ENCODE measurements at regions not wholly inside any gene's neighbourhood (a gene's known extent, or its start where the extent isn't known, plus 50 kb on each side); places are given as distances from the start of the nearest gene placed in this dataset.

DNA sequence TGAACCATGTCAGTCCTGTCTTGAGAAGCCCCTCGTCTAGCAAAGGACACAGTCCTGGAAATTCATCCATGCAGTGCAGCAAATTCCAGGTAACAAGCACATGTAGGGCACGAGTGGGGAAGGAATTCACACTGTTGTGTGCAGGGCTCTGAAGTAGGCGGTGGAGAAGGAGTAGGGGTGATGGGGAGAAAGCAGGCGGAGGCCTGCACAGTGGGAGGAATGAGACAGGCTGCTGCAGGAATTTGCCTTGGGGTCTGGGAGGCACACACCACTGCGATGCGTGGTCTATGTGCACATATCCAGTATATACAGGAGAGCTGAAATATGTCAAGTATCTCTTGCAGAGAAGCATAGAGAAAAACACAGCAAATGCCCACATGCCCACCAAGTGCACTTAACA is 249.2 kb upstream of the IRX2 start:
- intact Hi-C loops (cut with micrococcal nuclease), result no loop called here
- Histone ChIP-seq H3K9ac (ENCODE audit: insufficient read depth, low read length, poor library complexity, severe bottlenecking) (no peak overlapping the region), H2AFZ (ENCODE audit: insufficient read depth, low read depth, low read length, poor library complexity, severe bottlenecking) (no peak overlapping the region), H3K36me3 (replicated peaks in 1 of 2; ENCODE audit: control insufficient read depth in 1 of 2, insufficient read depth in 2 of 2, low read length in 2 of 2) (no peaks in the 10 kb centered on the region), H3K4me2 (replicated peaks; ENCODE audit: extremely low read depth, low read length, poor library complexity, severe bottlenecking) (no peak overlapping the region), H3K4me1 (ENCODE audit: control insufficient read depth in 1 of 2, insufficient read depth in 2 of 2, low read length in 2 of 2) (no peaks in the 10 kb centered on the region), H3K9me3 (replicated peaks in 1 of 2; ENCODE audit: control insufficient read depth in 1 of 2, insufficient read depth in 1 of 2, low read length in 2 of 2) (peaks cover 19 to 52% of the 10 kb centered on the region in 2 donors), H3K79me2 (ENCODE audit: insufficient read depth, low read length) (no peaks in the 10 kb centered on the region), H3K27me3 (ENCODE audit: control insufficient read depth in 2 of 2, insufficient read depth in 2 of 2, low read length in 2 of 2) (no peaks in the 10 kb centered on the region), H3K27ac (ENCODE audit: low read depth in 1 of 2, low read length in 2 of 2) (no peak overlapping the region), H4K20me1 (ENCODE audit: insufficient read depth, low read length) (no peaks in the 10 kb centered on the region), H3K4me3 (replicated peaks in 1 of 3; ENCODE audit: low read depth in 2 of 3, low read length in 3 of 3) (no peak overlapping the region)
- no peak for DNase-seq
- TF ChIP-seq, protein P1, sequence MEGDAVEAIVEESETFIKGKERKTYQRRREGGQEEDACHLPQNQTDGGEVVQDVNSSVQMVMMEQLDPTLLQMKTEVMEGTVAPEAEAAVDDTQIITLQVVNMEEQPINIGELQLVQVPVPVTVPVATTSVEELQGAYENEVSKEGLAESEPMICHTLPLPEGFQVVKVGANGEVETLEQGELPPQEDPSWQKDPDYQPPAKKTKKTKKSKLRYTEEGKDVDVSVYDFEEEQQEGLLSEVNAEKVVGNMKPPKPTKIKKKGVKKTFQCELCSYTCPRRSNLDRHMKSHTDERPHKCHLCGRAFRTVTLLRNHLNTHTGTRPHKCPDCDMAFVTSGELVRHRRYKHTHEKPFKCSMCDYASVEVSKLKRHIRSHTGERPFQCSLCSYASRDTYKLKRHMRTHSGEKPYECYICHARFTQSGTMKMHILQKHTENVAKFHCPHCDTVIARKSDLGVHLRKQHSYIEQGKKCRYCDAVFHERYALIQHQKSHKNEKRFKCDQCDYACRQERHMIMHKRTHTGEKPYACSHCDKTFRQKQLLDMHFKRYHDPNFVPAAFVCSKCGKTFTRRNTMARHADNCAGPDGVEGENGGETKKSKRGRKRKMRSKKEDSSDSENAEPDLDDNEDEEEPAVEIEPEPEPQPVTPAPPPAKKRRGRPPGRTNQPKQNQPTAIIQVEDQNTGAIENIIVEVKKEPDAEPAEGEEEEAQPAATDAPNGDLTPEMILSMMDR (IDR thresholded peaks at IDR 0.05), result no peak
- H3K27me3 Mint-ChIP-seq (ENCODE audit: low read depth in 3 of 3), result peaks cover 0 to 2% (median 0%) of the 10 kb centered on the region in 3 donors
- H3K4me1 Mint-ChIP-seq, result no peaks in the 10 kb centered on the region
- no peaks in the 10 kb centered on the region for H3K36me3 Mint-ChIP-seq
- no peak overlapping the region for H3K4me3 Mint-ChIP-seq
- H3K27ac Mint-ChIP-seq, result no peak overlapping the region
- H3K9me3 Mint-ChIP-seq, result peaks cover 9 to 44% (median 14%) of the 10 kb centered on the region in 7 donors
- 28% methylated on average over 2 of the region's 6 CpGs for WGBS (ENCODE audit: insufficient coverage)

DNA sequence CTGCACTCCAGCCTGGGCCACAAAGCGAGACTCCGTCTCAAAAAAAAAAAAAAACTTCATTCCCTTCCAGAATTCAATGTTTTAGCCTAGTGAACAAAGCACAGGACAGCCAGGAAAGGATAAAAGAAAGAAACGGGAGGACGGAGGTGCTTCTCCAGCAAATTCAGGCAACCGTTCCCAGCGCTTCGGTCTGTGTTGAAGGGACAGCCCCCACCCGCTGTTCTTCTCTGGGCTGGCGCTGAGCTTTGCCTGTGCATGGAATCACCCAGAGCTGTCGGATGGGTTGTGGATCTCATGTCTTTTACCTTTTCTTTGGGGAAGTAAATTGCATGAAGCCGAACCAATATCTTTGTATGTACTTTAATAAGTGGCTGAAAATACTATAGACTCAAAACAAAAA is 248.4 kb upstream of the IRX2 start:
- intact Hi-C loops (cut with micrococcal nuclease), result no loop called here
- WGBS (ENCODE audit: insufficient coverage), result 88% methylated on average over 7 of the region's 11 CpGs
- H3K36me3 ChIP-seq (replicated peaks in 1 of 2; ENCODE audit: control insufficient read depth in 1 of 2, insufficient read depth in 2 of 2, low read length in 2 of 2), result no peaks in the 10 kb centered on the region
- H2AFZ ChIP-seq (ENCODE audit: insufficient read depth, low read depth, low read length, poor library complexity, severe bottlenecking), result no peak overlapping the region
- TF ChIP-seq, protein P1 (IDR thresholded peaks at IDR 0.05), result no peak
- Mint-ChIP-seq H3K4me1 (no peaks in the 10 kb centered on the region), H3K27me3 (ENCODE audit: low read depth in 3 of 3) (peaks cover 0 to 2% (median 0%) of the 10 kb centered on the region in 3 donors), H3K36me3 (no peaks in the 10 kb centered on the region), H3K4me3 (no peak overlapping the region), H3K27ac (no peak overlapping the region), H3K9me3 (peaks cover 7 to 37% (median 13%) of the 10 kb centered on the region in 7 donors)
- no peak overlapping the region for H3K4me2 ChIP-seq (replicated peaks; ENCODE audit: extremely low read depth, low read length, poor library complexity, severe bottlenecking)
- no peak overlapping the region for H3K4me3 ChIP-seq (replicated peaks in 1 of 3; ENCODE audit: low read depth in 2 of 3, low read length in 3 of 3)
- no peaks in the 10 kb centered on the region for H3K4me1 ChIP-seq (ENCODE audit: control insufficient read depth in 1 of 2, insufficient read depth in 2 of 2, low read length in 2 of 2)
- DNase-seq, result no peak
- no peaks in the 10 kb centered on the region for H3K79me2 ChIP-seq (ENCODE audit: insufficient read depth, low read length)
- H3K9me3 ChIP-seq (replicated peaks in 1 of 2; ENCODE audit: control insufficient read depth in 1 of 2, insufficient read depth in 1 of 2, low read length in 2 of 2), result peaks cover 13 to 53% of the 10 kb centered on the region in 2 donors
- H3K9ac ChIP-seq (ENCODE audit: insufficient read depth, low read length, poor library complexity, severe bottlenecking), result no peak overlapping the region
- no peak overlapping the region for H3K27ac ChIP-seq (ENCODE audit: low read depth in 1 of 2, low read length in 2 of 2)
- no peaks in the 10 kb centered on the region for H3K27me3 ChIP-seq (ENCODE audit: control insufficient read depth in 2 of 2, insufficient read depth in 2 of 2, low read length in 2 of 2)
- H4K20me1 ChIP-seq (ENCODE audit: insufficient read depth, low read length), result no peaks in the 10 kb centered on the region
